HG03469 (cell line): ENCODE measurements at regions not wholly inside any gene's neighbourhood (a gene's known extent, or its start where the extent isn't known, plus 50 kb on each side); places are given as distances from the start of the nearest gene placed in this dataset.
"Not testable (repeated sequence)": the region's sequence is repeated elsewhere in the genome, so short reads cannot be mapped to it uniquely, and the experiment has no call there.

ENCODE experiments used
- ATAC-seq: cut with Tn5 transposase; IDR thresholded peaks from one replicate; pipeline ENCODE4 v1.9.1; 2021; ENCODE audit warnings: mild to moderate bottlenecking, moderate library complexity, moderate number of reproducible peaks; ENCODE audit not compliant: unreplicated experiment

- ATAC-seq = no peak
These were observed 87.0 kb upstream of the ZNF462 start for GRCh38 chr9:106775960-106776359.

- no peak for ATAC-seq
These were observed 83.2 kb upstream of the ZNF462 start for GRCh38 chr9:106779796-106780195.

- no peak for ATAC-seq
These were observed 79.8 kb upstream of the ZNF462 start for GRCh38 chr9:106783121-106783520.

- ATAC-seq = no peak
These were observed 78.9 kb upstream of the ZNF462 start for GRCh38 chr9:106784076-106784475.

GRCh38 chr9:106785200-106785599 lies 77.8 kb upstream of the ZNF462 start:
- ATAC-seq = no peak

- ATAC-seq = not testable (repeated sequence)
These were observed 74.9 kb upstream of the ZNF462 start for GRCh38 chr9:106788021-106788420.

- ATAC-seq = no peak
These were observed 67.9 kb upstream of the ZNF462 start for GRCh38 chr9:106795031-106795430.

- no peak for ATAC-seq
These were observed 66.2 kb upstream of the ZNF462 start for GRCh38 chr9:106796771-106797170.

- no peak for ATAC-seq
These were observed 65.7 kb upstream of the ZNF462 start for GRCh38 chr9:106797299-106797698.

- ATAC-seq = no peak
These were observed 64.8 kb upstream of the ZNF462 start for GRCh38 chr9:106798016-106798799.

- ATAC-seq = no peak
These were observed 63.8 kb upstream of the ZNF462 start for GRCh38 chr9:106799152-106799551.

- ATAC-seq = no peak
These were observed 62.2 kb upstream of the ZNF462 start for GRCh38 chr9:106800701-106801270.

GRCh38 chr9:106801816-106802215 lies 61.1 kb upstream of the ZNF462 start:
- no peak for ATAC-seq
